GM18519 (cell line): ENCODE measurements at regions not wholly inside any gene's neighbourhood (a gene's known extent, or its start where the extent isn't known, plus 50 kb on each side); places are given as distances from the start of the nearest gene placed in this dataset.
"Not testable (repeated sequence)": the region's sequence is repeated elsewhere in the genome, so short reads cannot be mapped to it uniquely, and the experiment has no call there.

ENCODE experiments used
- ATAC-seq: cut with Tn5 transposase; IDR thresholded peaks from one replicate; pipeline ENCODE4 v1.9.1; 2021; ENCODE audit warnings: mild to moderate bottlenecking, moderate library complexity; ENCODE audit not compliant: unreplicated experiment, low FRiP score

- ATAC-seq, result no peak
These were observed 361.1 kb downstream of the GLRX3 start for GRCh38 chr10:130497056-130498010.

GRCh38 chr10:130498042-130498441 is 361.9 kb downstream of the GLRX3 start:
- ATAC-seq, result no peak

GRCh38 chr10:130498934-130499333 is 362.7 kb downstream of the GLRX3 start:
- no peak for ATAC-seq

GRCh38 chr10:130499541-130499940 is 363.4 kb downstream of the GLRX3 start:
- ATAC-seq, result no peak

- ATAC-seq, result no peak
These were observed 364.2 kb downstream of the GLRX3 start for GRCh38 chr10:130500261-130501000.

- ATAC-seq, result no peak
These were observed 371.3 kb downstream of the GLRX3 start for GRCh38 chr10:130507461-130507860.

GRCh38 chr10:130509881-130510689 is 373.9 kb downstream of the GLRX3 start:
- ATAC-seq, result no peak

GRCh38 chr10:130510755-130511154 is 374.6 kb downstream of the GLRX3 start:
- no peak for ATAC-seq

GRCh38 chr10:130511766-130512165 is 375.6 kb downstream of the GLRX3 start:
- no peak for ATAC-seq

GRCh38 chr10:130512936-130513335 is 376.7 kb downstream of the GLRX3 start:
- no peak for ATAC-seq

- ATAC-seq, result no peak
These were observed 377.7 kb downstream of the GLRX3 start for GRCh38 chr10:130513686-130514476.

- no peak for ATAC-seq
These were observed 379.5 kb downstream of the GLRX3 start for GRCh38 chr10:130515670-130516069.

- ATAC-seq, result no peak
These were observed 380.0 kb downstream of the GLRX3 start for GRCh38 chr10:130516141-130516735.

GRCh38 chr10:130518921-130519320 is 382.7 kb downstream of the GLRX3 start:
- not testable (repeated sequence) for ATAC-seq

- ATAC-seq, result no peak
These were observed 383.6 kb downstream of the GLRX3 start for GRCh38 chr10:130519791-130520190.

GRCh38 chr10:130531312-130531711 is 395.1 kb downstream of the GLRX3 start:
- no peak for ATAC-seq

- ATAC-seq, result no peak
These were observed 404.9 kb downstream of the GLRX3 start for GRCh38 chr10:130541090-130541489.

GRCh38 chr10:130542761-130543160 is 406.6 kb downstream of the GLRX3 start:
- ATAC-seq, result no peak

- ATAC-seq, result no peak
These were observed 407.6 kb downstream of the GLRX3 start for GRCh38 chr10:130543794-130544193.

GRCh38 chr10:130545122-130545521 is 408.9 kb downstream of the GLRX3 start:
- no peak for ATAC-seq
